ENCODE measurements at regions not wholly inside any gene's neighbourhood (a gene's known extent, or its start where the extent isn't known, plus 50 kb on each side); places are given as distances from the start of the nearest gene placed in this dataset.

DNA sequence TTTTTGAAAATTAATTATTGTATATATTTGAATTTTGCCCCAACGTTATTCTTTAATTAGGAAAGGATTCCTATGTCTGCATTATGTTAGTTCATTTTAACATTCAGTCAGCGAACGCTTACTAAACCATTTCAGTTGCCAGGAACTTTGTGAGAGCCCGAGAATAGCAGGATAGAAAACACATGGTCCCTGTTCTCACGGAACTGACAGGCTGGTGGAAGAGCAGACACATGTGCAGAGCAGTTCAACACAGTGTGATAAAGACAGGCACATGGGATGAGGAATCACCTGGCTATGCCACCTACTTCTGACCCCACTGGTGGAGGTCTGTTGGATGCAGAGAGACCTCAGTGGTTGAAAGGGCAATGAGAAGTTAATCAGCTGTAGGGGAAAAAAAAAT is 367.2 kb downstream of the EPM2A start (continued):
- TF ChIP-seq MAX (CRISPR knock-in tag; IDR thresholded peaks at IDR 0.05) (no peak), NR2C2 (CRISPR knock-in tag; IDR thresholded peaks at IDR 0.05) (no peak), JUN (CRISPR knock-in tag; IDR thresholded peaks at IDR 0.05) (no peak), RELA (CRISPR knock-in tag; IDR thresholded peaks at IDR 0.05; ENCODE audit: borderline replicate concordance) (no peak)
- TF ChIP-seq, protein P1, sequence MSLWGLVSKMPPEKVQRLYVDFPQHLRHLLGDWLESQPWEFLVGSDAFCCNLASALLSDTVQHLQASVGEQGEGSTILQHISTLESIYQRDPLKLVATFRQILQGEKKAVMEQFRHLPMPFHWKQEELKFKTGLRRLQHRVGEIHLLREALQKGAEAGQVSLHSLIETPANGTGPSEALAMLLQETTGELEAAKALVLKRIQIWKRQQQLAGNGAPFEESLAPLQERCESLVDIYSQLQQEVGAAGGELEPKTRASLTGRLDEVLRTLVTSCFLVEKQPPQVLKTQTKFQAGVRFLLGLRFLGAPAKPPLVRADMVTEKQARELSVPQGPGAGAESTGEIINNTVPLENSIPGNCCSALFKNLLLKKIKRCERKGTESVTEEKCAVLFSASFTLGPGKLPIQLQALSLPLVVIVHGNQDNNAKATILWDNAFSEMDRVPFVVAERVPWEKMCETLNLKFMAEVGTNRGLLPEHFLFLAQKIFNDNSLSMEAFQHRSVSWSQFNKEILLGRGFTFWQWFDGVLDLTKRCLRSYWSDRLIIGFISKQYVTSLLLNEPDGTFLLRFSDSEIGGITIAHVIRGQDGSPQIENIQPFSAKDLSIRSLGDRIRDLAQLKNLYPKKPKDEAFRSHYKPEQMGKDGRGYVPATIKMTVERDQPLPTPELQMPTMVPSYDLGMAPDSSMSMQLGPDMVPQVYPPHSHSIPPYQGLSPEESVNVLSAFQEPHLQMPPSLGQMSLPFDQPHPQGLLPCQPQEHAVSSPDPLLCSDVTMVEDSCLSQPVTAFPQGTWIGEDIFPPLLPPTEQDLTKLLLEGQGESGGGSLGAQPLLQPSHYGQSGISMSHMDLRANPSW (CRISPR knock-in tag; conservative IDR thresholded peaks at IDR 0.05; ENCODE audit: low read depth) = no peak

DNA sequence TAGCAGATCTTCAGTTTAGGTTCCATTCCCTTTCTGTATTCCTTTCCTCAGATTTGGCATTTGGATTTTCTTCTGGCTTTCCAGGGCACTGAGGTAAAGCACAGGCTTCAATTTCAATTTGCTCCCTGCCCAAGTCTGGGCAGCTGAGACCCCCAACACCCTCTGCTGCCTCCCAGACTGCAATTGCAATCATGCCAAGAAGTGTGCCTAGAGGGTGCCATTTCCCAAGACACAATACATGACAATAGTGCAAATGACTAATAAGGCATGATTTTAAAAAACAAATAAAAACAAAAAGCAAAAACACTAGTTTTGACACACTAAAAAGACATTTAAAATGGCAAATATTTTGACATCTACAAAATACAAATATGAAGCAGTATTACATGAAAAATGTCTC is 364.8 kb downstream of the EPM2A start:
- Mint-ChIP-seq H3K9me3 (no peaks in the 10 kb centered on the region), H3K36me3 (no peaks in the 10 kb centered on the region), H3K27ac (no peak overlapping the region), H3K4me1 (peaks cover 7% of the 10 kb centered on the region; the same call in 1 of the 2 replicates), H3K4me3 (no peak overlapping the region), H3K27me3 (ENCODE audit: low read depth) (no peaks in the 10 kb centered on the region)
- ATAC-seq (peak; percentile 52; the same call in 1 of the 2 replicates), DNase-seq (ENCODE audit: low spot score) (no peak)
- ChIA-PET CTCF (no interaction called here), POLR2A (no interaction called here)
- TF ChIP-seq NR1H2 (CRISPR knock-in tag; IDR thresholded peaks at IDR 0.05) = no peak
- TF ChIP-seq JUN (CRISPR knock-in tag; IDR thresholded peaks at IDR 0.05) = no peak
- TF ChIP-seq MLX (CRISPR knock-in tag; IDR thresholded peaks at IDR 0.05) = no peak

DNA sequence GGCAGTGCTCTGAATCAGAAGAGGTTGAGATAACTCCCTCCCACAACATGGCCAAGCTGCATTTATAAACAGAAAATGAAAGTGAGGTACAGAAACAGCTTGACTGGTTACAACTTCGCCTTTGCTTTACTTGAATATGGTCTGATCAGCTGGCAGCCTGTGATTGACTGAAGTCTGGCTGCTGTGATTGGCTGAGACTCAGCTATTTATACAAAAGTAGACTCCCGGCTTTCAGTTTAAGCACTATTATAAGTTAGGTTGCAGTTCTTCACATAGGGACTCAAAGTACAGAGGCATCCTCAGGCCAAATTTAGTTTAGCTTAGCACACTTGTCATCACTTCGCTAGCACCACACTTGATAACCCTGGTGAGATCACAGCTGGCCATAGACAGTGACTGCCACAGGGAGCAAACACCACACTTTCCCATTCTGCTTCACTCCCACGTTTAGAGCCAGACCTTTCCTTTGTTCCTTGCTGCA is 362.6 kb downstream of the EPM2A start:
- POLR2A ChIA-PET = no interaction called here
- Mint-ChIP-seq H3K4me1 (peaks cover 10% of the 10 kb centered on the region; the same call in 1 of the 2 replicates), H3K27me3 (ENCODE audit: low read depth) (no peaks in the 10 kb centered on the region), H3K27ac (no peak overlapping the region), H3K9me3 (peaks cover 7% of the 10 kb centered on the region), H3K36me3 (peaks cover 7% of the 10 kb centered on the region), H3K4me3 (no peak overlapping the region)
- CTCF ChIA-PET = no interaction called here
- no peak for TF ChIP-seq E2F1 (CRISPR knock-in tag; IDR thresholded peaks at IDR 0.05)
- TF ChIP-seq, protein P2, sequence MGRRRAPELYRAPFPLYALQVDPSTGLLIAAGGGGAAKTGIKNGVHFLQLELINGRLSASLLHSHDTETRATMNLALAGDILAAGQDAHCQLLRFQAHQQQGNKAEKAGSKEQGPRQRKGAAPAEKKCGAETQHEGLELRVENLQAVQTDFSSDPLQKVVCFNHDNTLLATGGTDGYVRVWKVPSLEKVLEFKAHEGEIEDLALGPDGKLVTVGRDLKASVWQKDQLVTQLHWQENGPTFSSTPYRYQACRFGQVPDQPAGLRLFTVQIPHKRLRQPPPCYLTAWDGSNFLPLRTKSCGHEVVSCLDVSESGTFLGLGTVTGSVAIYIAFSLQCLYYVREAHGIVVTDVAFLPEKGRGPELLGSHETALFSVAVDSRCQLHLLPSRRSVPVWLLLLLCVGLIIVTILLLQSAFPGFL (CRISPR knock-in tag; IDR thresholded peaks at IDR 0.05; ENCODE audit: borderline replicate concordance) = no peak
- TF ChIP-seq FOXK1 (CRISPR knock-in tag; IDR thresholded peaks at IDR 0.05) = no peak
- no peak for TF ChIP-seq FOXP1 (CRISPR knock-in tag; IDR thresholded peaks at IDR 0.05; ENCODE audit: borderline replicate concordance)
- TF ChIP-seq PRRX2 (CRISPR knock-in tag; IDR thresholded peaks at IDR 0.05) = no peak
- TF ChIP-seq MAX (CRISPR knock-in tag; IDR thresholded peaks at IDR 0.05) = no peak
- DNase-seq (ENCODE audit: low spot score) (no peak), ATAC-seq (no peak)

DNA sequence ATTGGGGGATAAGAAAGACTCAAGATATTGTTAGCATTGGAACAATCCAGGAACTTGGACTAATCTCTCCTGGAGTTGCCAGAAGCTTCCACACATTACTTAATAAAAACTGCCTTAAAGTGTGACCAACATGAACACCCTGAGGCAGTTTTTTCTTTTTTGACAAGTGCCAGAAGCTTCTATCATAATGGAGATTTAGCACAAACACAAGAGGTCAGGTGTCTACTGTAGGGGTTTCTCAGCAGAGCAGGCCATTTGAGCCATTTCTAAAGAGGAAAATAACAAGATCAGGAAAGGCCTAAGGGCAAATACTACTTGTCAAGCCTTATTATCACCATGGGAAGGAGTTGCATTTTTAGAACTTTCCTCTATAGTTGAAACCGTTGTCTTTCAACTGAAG is 361.5 kb downstream of the EPM2A start:
- Mint-ChIP-seq H3K9me3 (peaks cover 16% of the 10 kb centered on the region), H3K4me3 (no peak overlapping the region), H3K4me1 (peaks cover 10% of the 10 kb centered on the region; the same call in 1 of the 2 replicates), H3K27me3 (ENCODE audit: low read depth) (no peaks in the 10 kb centered on the region), H3K27ac (no peak overlapping the region), H3K36me3 (peaks cover 8% of the 10 kb centered on the region)
- ChIA-PET POLR2A (no interaction called here), CTCF (interaction anchor here (1.3 kb wide), 1 partner anchor 260 kb away, joined by 3 read pairs; no protein-coding TSS in a partner anchor)
- DNase-seq (ENCODE audit: low spot score) (no peak), ATAC-seq (no peak)
- no peak for TF ChIP-seq MXD4 (CRISPR knock-in tag; IDR thresholded peaks at IDR 0.05; ENCODE audit: borderline replicate concordance)
- TF ChIP-seq IRF2 (CRISPR knock-in tag; IDR thresholded peaks at IDR 0.05; ENCODE audit: borderline replicate concordance, low read depth) = no peak

All from WTC11 (cell line).